ENCODE measurements at regions not wholly inside any gene's neighbourhood (a gene's known extent, or its start where the extent isn't known, plus 50 kb on each side); places are given as distances from the start of the nearest gene placed in this dataset.

DNA sequence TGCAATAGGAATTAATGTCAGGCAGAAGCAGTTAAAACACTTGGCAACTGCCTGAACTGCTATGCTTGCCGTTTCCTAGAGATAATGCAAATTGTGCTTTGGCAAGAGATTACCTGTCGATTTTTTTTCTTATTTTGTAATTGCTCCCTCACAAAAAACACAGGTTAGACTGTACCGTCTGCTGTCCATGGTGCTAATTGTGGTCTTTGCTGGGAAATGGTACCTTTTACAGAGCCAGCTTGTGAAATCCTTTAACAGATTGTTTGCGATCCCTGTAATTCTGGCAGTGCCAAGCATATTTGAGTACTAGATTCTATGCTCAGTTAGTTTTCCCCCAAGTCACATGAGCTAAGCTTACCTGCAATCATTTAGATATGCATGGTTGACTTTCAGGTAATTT, 2125.8 kb upstream of the WWC1 start:
- ChIA-PET POLR2A (no interaction called here), CTCF (interaction anchor here (1.3 to 1.7 kb wide), 2 partner anchors 10 to 13 kb away, joined by 4 read pairs; no protein-coding TSS in a partner anchor)
- no peak for TF ChIP-seq CTCF (IDR thresholded peaks at IDR 0.05; ENCODE audit: control extremely low read depth, extremely low read depth, low read depth, missing control alignments)
- DNase-seq (ENCODE audit: extremely low spot score), result no peak

DNA sequence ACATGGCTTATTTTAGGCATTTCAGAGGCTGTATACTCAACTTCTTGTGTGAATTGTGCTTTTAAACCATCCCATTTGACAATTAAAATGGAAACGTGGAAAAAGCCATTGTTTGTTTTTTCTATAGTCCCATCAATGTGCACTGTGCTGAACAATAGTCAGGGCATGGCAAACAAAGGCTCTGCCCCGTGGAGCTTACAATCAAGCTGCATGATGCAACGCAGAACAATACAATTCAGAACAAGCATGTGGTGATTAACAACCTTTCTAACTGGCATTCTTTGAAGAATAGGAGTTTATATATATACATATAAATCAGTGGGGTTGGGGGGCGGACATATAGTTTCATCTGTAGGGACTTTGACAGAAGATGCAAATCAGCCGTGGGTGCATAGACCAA, 2125.4 kb upstream of the WWC1 start:
- ChIA-PET POLR2A (no interaction called here), CTCF (interaction anchor here (0.8 to 1.7 kb wide), 3 partner anchors 10 to 15 kb away, joined by 3 to 4 read pairs (median 4); no protein-coding TSS in a partner anchor)
- no peak for TF ChIP-seq CTCF (IDR thresholded peaks at IDR 0.05; ENCODE audit: control extremely low read depth, extremely low read depth, low read depth, missing control alignments)
- no peak for DNase-seq (ENCODE audit: extremely low spot score)

- TF ChIP-seq CTCF (IDR thresholded peaks at IDR 0.05; ENCODE audit: control extremely low read depth, extremely low read depth, low read depth, missing control alignments), result no peak
- no peak for DNase-seq (ENCODE audit: extremely low spot score)
- POLR2A ChIA-PET, result no interaction called here
- CTCF ChIA-PET, result interaction anchor here (1.0 kb wide), 1 partner anchor 9 kb away, joined by 3 read pairs; no protein-coding TSS in a partner anchor
These were observed 2118.8 kb upstream of the WWC1 start for GRCh38 chr5:166172597-166172996.

DNA sequence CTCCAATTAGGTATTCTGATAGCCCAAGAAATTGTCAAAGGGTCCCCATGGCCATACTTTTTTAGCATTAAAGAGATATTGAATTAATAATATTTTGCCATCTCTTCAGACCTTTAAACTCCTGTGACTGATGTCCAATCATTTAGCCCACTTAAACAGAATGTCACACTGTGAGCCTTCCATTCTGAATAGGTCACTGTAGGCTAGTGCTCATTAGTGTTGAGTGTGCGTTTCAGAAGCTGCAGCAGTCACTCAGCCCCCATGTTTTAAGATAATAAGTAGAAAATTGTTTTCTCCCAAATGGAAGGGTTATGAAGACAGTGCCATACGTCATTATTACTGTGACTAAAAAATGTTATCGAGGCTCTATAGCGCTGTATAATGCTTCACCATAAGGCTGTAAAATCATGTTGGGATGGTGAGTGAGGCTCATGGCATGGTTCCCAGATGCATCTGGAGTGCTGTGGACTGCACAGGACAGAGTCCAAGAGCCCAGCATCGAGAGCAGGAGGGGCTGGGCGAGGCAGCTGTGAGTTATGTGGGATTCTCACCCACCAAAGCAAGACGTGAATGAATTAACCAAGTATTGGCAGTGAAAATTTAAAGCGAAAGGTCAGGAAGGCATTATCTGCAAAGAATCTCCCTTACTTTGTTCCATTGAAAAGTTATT, 2112.9 kb upstream of the WWC1 start:
- no peak for TF ChIP-seq CTCF (IDR thresholded peaks at IDR 0.05; ENCODE audit: control extremely low read depth, extremely low read depth, low read depth, missing control alignments)
- POLR2A ChIA-PET, result no interaction called here
- CTCF ChIA-PET, result no interaction called here
- DNase-seq (ENCODE audit: extremely low spot score), result no peak

GRCh38 chr5:166185185-166185584, 2106.3 kb upstream of the WWC1 start:
- ChIA-PET POLR2A (no interaction called here), CTCF (interaction anchor here (0.9 kb wide), 1 partner anchor 17 kb away, joined by 3 read pairs; no protein-coding TSS in a partner anchor)
- TF ChIP-seq CTCF (IDR thresholded peaks at IDR 0.05; ENCODE audit: control extremely low read depth, extremely low read depth, low read depth, missing control alignments), result no peak
- DNase-seq (ENCODE audit: extremely low spot score), result no peak

DNA sequence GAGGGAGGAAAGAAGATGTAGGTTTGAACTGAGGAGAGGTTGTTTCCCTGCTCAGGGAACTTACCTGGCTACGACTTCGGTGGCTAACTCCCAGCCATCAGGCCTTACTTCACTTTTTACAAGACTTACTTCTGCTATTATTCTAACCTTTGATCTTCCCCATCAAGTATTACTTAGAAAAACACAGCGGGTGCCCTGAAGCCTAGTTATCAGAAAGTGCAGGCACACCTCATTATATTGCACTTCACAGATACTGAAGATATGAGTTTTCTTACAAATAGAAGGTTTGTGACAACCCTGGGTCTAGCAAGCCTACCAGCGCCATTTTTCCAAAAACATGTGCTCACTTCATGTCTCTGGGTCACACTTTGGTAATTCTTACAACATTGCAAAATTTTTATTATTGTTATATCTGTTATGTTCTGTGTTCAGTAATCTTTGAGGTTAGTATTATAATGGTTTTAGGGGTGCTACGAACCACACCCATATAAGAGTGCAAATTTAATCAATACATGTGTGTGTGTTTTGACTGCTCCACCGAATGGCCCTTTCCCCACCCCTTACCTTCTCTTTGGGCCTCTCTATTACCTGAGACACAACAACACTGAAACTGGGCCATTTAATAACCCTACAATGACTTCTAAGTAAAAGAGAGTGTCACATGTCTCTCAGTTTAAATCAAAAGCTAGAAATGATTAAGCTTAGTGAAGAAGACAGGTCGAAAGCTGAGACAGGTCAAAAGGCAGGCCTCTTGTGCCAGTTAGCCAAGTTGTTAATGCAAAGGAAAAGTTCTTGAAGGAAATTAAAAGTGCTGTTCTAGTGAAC, 2102.7 kb upstream of the WWC1 start:
- ChIA-PET CTCF (interaction anchor here (1.2 to 1.3 kb wide), 2 partner anchors 22 to 33 kb away, joined by 3 read pairs; no protein-coding TSS in a partner anchor), POLR2A (no interaction called here)

More for the DNA sequence above, 2102.7 kb upstream of the WWC1 start:
- TF ChIP-seq CTCF (IDR thresholded peaks at IDR 0.05; ENCODE audit: control extremely low read depth, extremely low read depth, low read depth, missing control alignments), result no peak
- DNase-seq (ENCODE audit: extremely low spot score), result no peak

All from GM10248 (cell line).